Embryonic facial prominence (tissue), 1 donor: ENCODE measurements at regions not wholly inside any gene's neighbourhood (a gene's known extent, or its start where the extent isn't known, plus 50 kb on each side); places are given as distances from the start of the nearest gene placed in this dataset.

Experiments
- DNase-seq: peaks from one replicate; pipeline ENCODE4 v3.0.0-alpha.2; 2016; ENCODE audit errors: extremely low spot score

DNA sequence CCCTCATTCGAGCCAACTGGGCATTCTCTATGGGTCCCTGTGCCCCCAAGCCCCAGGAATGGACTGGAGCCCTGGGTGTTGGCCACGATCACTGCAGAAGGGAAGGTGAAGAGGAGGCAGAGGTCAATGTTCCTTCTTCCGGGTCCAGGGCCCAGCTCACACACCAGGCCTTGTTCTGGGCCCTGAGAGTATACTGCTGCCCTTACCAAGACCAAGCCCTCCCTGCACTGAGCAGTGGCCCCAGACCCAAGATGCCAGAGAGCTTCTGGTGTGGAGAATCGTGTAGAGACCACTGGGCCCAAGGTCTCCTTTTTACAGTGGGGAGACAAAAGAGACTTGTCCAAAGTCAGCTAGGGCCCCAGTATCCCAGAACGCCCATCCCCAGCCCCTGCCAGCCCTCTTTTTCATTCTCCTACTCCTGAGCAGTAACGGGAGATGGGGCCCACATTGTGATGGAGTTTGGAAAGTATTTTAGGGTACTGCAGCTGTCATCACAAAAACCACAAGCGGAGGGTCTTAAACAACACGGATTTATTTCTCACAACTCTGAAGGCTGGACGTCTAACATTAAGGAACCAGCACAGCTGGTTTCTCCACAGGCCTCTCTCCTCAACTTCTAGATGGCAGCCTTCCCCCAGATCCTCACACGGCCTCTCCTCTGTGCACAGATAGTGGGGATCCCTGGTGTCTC lies 79.4 kb downstream of the PDGFA start:
- no peak for DNase-seq

DNA sequence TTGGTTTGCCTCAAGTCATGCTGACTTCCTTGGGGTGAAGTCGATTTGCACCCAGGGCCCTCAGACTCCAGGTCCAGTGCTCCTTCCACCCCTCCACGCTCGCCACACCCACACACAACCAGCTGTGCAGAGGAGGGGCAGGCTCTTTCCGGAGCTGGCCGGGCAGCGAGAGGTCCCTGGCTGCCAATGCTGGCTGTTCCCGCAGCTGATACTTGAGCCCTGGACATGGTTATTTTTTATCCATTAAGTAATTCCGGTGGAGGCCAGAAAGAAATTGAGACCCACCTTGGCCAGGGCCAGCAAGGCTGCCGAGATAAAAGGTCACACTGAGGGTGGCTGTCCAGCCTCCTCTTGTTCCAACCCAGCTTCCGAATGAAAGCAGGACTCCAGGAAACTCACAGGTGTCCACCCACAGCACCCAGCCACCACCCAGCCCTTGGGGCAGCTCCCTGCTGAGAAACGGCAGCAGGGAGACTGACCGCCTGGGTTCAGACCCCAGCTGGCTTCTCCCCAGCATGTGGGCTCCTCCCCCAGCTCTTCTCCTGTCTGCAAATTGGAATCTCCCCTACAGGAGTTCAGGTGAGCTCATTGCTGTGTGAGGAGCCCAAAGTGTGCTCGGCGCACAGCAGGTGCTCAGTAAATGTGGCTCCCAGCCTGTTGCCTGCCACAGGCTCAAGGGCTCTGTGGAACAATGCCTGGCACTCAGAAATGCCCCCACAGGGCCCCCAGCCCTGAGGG lies 77.8 kb downstream of the PDGFA start:
- no peak for DNase-seq

DNA sequence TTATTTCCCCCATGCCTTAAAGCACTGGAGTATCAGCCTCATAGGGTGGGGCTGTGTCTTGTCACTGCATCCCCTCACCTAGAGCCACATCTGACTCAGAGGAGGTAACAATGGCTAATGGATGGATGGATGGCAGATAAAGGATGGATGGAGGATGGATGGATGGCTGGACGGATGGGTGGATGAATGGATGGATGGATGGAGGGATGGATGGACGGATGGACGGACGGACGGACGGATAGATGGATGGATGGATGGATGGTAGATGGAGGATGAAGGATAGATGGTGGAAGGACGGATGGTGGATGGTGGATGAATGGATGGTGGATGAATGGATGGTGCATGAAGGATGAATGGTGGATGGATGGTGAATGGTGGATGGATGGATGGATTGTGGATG lies 77.2 kb downstream of the PDGFA start:
- DNase-seq: no peak

DNA sequence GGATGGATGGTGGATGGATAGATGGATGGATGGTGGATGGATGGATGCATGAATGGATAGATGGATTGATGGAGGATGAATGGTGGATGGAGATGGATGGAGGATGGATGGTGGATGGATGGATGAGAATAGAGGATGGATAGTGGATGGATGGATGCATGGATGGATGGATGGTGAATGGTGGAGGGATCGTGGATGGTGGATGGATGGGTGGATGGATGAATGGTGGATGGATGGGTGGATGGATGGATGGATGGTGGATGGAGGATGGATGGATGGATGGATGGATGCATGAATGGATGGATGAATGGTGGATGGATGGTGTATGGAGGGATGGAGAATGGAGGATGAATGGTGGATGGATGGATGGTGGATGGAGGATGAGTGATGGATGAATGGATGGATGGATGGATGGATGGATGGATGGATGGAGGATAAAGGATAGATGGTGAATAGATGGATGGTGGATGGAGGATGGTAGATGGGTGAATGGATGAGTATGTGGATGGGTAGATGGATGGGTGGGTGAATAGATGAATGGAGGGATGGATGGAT lies 76.3 kb downstream of the PDGFA start:
- no peak for DNase-seq

DNA sequence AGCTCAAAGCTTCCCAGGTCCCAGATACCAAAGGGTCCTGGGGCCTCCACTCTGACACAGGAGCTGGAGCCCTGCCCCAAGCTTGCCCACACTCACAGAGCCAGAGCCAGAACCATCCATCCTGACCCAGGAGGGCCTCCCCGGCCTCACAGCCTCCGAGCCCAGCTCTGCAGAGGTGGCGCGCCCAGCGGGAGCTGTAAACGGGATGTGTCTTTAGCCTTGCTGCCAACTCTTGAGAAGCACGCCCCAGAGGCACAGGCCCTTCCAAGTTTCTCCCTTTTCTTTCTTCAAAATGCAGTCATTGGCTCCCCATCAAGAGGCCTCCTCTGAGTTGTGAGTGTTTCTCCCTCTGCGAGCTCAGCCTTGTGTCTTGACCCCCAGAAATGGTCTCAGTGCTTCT lies 75.0 kb downstream of the PDGFA start:
- no peak for DNase-seq

DNA sequence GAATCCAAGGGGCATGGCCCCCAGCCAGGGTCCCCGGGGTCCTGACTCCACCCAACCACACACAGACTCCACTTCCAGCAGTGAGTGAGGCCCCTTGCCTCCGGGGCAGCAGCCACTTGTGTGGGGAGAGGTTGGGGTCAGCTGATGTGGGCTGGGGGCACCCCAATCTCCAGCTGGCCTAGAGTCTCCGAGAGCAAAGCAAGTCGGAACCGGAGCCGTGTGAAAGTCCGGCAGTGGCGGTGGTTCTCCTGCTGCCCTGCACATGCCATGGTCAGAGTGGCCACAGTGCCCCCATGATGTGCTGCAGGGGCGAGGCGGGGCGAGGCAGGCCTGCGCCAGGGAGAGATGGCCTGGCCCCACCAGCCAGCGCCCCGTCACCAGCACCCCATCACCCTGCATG lies 74.6 kb downstream of the PDGFA start:
- DNase-seq: no peak

DNA sequence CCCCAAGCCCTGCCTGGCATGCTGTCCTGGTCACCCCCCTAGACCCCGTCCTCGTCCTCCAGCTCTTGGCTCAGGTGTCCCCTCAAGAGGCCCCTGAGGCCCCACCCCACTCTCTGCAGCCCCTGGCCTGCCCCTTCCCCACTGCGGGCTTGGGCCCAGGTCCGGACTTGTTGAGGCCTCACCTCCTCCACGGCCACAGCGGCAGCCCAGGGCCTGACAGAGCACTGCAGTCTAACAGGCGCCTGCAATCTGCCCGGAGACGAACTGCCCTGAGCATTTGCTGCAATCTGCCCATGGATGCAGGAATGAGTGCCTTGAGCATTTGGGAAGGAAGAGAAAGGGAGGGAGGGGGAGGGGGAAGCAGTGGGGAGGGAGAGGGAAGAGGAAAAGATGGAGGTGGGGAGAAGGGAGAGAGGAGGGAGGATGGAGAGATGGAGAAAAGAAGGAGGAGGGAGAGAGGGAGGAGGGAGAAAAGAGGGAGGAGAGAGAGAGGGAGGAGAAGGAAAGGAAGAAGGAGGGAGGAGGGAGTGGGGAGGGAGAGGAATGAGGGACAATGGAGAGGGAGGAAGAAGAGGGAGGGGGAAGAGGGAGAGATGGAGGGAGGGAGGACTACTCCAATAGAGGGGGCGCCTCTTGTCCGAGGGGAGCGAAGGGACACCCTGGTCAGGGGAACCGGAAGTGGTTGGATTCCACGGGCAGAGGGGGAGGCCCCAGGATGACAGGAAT lies 73.9 kb downstream of the PDGFA start:
- DNase-seq: no peak

DNA sequence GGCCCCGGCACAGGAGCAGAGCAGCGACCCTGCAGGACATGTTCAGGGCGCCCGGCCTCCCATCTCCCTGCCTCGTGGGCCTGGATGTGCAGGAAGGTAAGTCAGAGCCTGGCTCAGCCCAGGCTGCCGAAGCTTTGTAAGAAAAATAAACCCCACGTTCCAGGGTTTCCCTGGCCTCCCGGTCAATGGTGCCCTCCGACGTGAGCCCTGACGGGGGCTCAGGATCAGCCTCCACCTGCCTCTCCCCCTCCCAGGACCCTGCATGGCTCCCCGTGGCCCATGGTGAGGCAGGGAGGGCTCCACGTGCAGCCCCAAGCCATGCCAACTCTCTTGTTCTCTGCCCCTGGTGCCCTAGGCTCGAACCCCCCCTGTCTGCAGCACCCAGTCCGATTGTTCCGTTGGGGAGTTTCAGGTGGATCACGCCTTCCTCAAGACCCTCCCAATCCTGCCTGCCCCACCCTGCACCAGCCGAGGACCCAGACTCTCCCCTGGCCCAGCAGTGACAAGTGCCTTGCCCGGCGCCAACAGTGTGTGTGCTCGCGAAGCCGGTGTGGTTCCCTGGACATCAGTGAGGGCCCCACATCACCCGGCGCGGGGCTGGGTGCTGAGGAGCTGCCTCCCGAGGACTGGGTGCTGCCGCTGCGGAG lies 73.2 kb downstream of the PDGFA start:
- DNase-seq: no peak
